ENCODE measurements at regions not wholly inside any gene's neighbourhood (a gene's known extent, or its start where the extent isn't known, plus 50 kb on each side); places are given as distances from the start of the nearest gene placed in this dataset.

GRCh38 chr15:97899981-97900380, 60.5 kb upstream of the ARRDC4 start:
- H3K4me1 ChIP-seq (ENCODE audit: insufficient read depth, low read length), result no peaks in the 10 kb centered on the region; the same call in 1 of the 2 replicates
- BruUV-seq (replicated peaks), result no TSS peak
- intact Hi-C loops (cut with micrococcal nuclease; ENCODE audit: unreplicated experiment) (loop anchor here (10.0 kb wide), 2 partner anchors 95 to 525 kb away; no protein-coding TSS in a partner anchor), in situ Hi-C loops (cut with HindIII; ENCODE audit: extremely low pct_ligation_motif_present, low pct_unique_long_range_greater_than_20kb) (loop anchor here (5.0 to 25.0 kb wide), 4 partner anchors 187 to 512 kb away; no protein-coding TSS in a partner anchor)
- no peak overlapping the region for H3K9ac ChIP-seq (ENCODE audit: insufficient read depth, low read depth, low read length)
- H3K79me2 ChIP-seq (ENCODE audit: insufficient read depth, low read length), result no peaks in the 10 kb centered on the region
- no peaks in the 10 kb centered on the region for H3K36me3 ChIP-seq (replicated peaks in 1 of 2; ENCODE audit: control insufficient read depth in 1 of 2, insufficient read depth in 2 of 2, low read length in 2 of 2)
- no peak overlapping the region for H2AFZ ChIP-seq (ENCODE audit: low read length)
- no peak for FAIRE-seq
- POLR2A ChIA-PET, result no interaction called here
- no peak for DNase-seq (ENCODE audit: low spot score)
- TF ChIP-seq ZNF121 (CRISPR knock-in tag; IDR thresholded peaks at IDR 0.05), result no peak
- no peak for TF ChIP-seq ZNF350 (CRISPR knock-in tag; IDR thresholded peaks at IDR 0.05; ENCODE audit: borderline replicate concordance, low read depth)
- TF ChIP-seq KLF13 (CRISPR knock-in tag; IDR thresholded peaks at IDR 0.05), result no peak
- TF ChIP-seq ZNF619 (CRISPR knock-in tag; IDR thresholded peaks at IDR 0.05), result no peak
- TF ChIP-seq ONECUT2 (CRISPR knock-in tag; IDR thresholded peaks at IDR 0.05), result no peak
- TF ChIP-seq PHF8 (CRISPR knock-in tag; IDR thresholded peaks at IDR 0.05), result no peak
- no peak for TF ChIP-seq FOXO1 (CRISPR knock-in tag; IDR thresholded peaks at IDR 0.05)
- TF ChIP-seq ZSCAN12 (CRISPR knock-in tag; IDR thresholded peaks at IDR 0.05), result no peak
- no peak for TF ChIP-seq TOE1 (CRISPR knock-in tag; IDR thresholded peaks at IDR 0.05)
- TF ChIP-seq HNRNPUL1 (IDR thresholded peaks at IDR 0.05; ENCODE audit: low read depth, low read length), result no peak
- TF ChIP-seq, protein P1, sequence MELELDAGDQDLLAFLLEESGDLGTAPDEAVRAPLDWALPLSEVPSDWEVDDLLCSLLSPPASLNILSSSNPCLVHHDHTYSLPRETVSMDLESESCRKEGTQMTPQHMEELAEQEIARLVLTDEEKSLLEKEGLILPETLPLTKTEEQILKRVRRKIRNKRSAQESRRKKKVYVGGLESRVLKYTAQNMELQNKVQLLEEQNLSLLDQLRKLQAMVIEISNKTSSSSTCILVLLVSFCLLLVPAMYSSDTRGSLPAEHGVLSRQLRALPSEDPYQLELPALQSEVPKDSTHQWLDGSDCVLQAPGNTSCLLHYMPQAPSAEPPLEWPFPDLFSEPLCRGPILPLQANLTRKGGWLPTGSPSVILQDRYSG (CRISPR knock-in tag; IDR thresholded peaks at IDR 0.05), result no peak
- no peak for TF ChIP-seq CCDC6 (CRISPR knock-in tag; IDR thresholded peaks at IDR 0.05)
- TF ChIP-seq CC2D1A (CRISPR knock-in tag; IDR thresholded peaks at IDR 0.05), result no peak
- TF ChIP-seq ZNF282 (IDR thresholded peaks at IDR 0.05; ENCODE audit: partially characterized antibody), result no peak
- no peak for TF ChIP-seq CBFB (CRISPR knock-in tag; IDR thresholded peaks at IDR 0.05)
- no peak for TF ChIP-seq ZNF468 (CRISPR knock-in tag; IDR thresholded peaks at IDR 0.05)
- no peak for TF ChIP-seq MBNL3 (CRISPR knock-in tag; conservative IDR thresholded peaks at IDR 0.05)
- TF ChIP-seq, protein P2, sequence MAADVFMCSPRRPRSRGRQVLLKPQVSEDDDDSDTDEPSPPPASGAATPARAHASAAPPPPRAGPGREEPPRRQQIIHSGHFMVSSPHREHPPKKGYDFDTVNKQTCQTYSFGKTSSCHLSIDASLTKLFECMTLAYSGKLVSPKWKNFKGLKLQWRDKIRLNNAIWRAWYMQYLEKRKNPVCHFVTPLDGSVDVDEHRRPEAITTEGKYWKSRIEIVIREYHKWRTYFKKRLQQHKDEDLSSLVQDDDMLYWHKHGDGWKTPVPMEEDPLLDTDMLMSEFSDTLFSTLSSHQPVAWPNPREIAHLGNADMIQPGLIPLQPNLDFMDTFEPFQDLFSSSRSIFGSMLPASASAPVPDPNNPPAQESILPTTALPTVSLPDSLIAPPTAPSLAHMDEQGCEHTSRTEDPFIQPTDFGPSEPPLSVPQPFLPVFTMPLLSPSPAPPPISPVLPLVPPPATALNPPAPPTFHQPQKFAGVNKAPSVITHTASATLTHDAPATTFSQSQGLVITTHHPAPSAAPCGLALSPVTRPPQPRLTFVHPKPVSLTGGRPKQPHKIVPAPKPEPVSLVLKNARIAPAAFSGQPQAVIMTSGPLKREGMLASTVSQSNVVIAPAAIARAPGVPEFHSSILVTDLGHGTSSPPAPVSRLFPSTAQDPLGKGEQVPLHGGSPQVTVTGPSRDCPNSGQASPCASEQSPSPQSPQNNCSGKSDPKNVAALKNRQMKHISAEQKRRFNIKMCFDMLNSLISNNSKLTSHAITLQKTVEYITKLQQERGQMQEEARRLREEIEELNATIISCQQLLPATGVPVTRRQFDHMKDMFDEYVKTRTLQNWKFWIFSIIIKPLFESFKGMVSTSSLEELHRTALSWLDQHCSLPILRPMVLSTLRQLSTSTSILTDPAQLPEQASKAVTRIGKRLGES (CRISPR knock-in tag; IDR thresholded peaks at IDR 0.05; ENCODE audit: borderline replicate concordance), result no peak
- CTCF ChIA-PET (ENCODE audit: low intra/inter-chr PET ratio, low total read pairs), result interaction anchor here (1.6 kb wide), 1 partner anchor 395 kb away, joined by 4 read pairs; no protein-coding TSS in a partner anchor
- peaks cover 0 to 14% of the 10 kb centered on the region in 2 experiments; a peak in 2 of 5 replicates for H3K27me3 ChIP-seq (ENCODE audit: control insufficient read depth in 1 of 2, insufficient read depth in 2 of 2, low read length in 2 of 2)
- no peaks in the 10 kb centered on the region for H3K9me3 ChIP-seq (ENCODE audit: low read length)
- no peak for ATAC-seq
- no peak overlapping the region for H3K27ac ChIP-seq (ENCODE audit: extremely low read length, insufficient read depth, low read length)
- H3K4me2 ChIP-seq (ENCODE audit: low read depth, low read length), result no peak overlapping the region
- 21% methylated on average over 5 of the region's 5 CpGs for WGBS (ENCODE audit: low lambda C conversion rate)
- H3K4me3 ChIP-seq (replicated peaks in 1 of 3; ENCODE audit: insufficient read depth in 1 of 3, low read depth in 2 of 3, low read length in 3 of 3), result no peak overlapping the region
- no peaks in the 10 kb centered on the region for H4K20me1 ChIP-seq (ENCODE audit: insufficient read depth, low read length)

All from HepG2 (cell line).